ENCODE measurements at regions not wholly inside any gene's neighbourhood (a gene's known extent, or its start where the extent isn't known, plus 50 kb on each side); places are given as distances from the start of the nearest gene placed in this dataset.
"Not testable (repeated sequence)": the region's sequence is repeated elsewhere in the genome, so short reads cannot be mapped to it uniquely, and the experiment has no call there.

DNA sequence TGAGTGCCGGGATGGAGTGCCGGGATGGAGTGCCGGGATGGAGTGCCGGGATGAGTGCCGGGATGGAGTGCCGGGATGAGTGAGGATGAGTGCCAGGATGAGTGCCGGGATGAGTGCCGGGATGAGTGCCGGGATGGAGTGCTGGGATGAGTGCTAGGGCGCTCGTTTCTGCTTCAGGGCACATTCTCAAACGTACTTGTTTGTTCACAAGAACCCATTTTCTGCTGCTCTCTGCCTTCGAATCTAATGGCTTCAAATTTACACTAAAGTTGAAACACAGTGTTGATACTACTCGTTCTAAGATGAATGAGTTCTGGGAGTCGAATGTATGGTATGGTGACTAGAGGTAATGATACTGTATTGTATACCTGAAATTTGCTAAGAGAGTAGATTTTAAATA is 50.6 kb upstream of the HELT start:
- TF ChIP-seq, protein P1, sequence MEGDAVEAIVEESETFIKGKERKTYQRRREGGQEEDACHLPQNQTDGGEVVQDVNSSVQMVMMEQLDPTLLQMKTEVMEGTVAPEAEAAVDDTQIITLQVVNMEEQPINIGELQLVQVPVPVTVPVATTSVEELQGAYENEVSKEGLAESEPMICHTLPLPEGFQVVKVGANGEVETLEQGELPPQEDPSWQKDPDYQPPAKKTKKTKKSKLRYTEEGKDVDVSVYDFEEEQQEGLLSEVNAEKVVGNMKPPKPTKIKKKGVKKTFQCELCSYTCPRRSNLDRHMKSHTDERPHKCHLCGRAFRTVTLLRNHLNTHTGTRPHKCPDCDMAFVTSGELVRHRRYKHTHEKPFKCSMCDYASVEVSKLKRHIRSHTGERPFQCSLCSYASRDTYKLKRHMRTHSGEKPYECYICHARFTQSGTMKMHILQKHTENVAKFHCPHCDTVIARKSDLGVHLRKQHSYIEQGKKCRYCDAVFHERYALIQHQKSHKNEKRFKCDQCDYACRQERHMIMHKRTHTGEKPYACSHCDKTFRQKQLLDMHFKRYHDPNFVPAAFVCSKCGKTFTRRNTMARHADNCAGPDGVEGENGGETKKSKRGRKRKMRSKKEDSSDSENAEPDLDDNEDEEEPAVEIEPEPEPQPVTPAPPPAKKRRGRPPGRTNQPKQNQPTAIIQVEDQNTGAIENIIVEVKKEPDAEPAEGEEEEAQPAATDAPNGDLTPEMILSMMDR (IDR thresholded peaks at IDR 0.05) = not testable (repeated sequence)
- not testable (repeated sequence) for TF ChIP-seq POLR2A (IDR thresholded peaks at IDR 0.05)

Measured in heart left ventricle (tissue), 13 donors.